ENCODE measurements at regions not wholly inside any gene's neighbourhood (a gene's known extent, or its start where the extent isn't known, plus 50 kb on each side); places are given as distances from the start of the nearest gene placed in this dataset.
"Not testable (repeated sequence)": the region's sequence is repeated elsewhere in the genome, so short reads cannot be mapped to it uniquely, and the experiment has no call there.

- POLR2A ChIA-PET, ATAC-seq: not testable (repeated sequence)
Measured at GRCh38 chr2:89208144-89208932, 516.9 kb downstream of the RPIA start.

GRCh38 chr2:89213151-89213550 is 521.7 kb downstream of the RPIA start:
- H3K36me3 Mint-ChIP-seq, H3K4me1 Mint-ChIP-seq, POLR2A ChIA-PET, DNase-seq, H3K4me3 Mint-ChIP-seq, H3K27ac Mint-ChIP-seq: not testable (repeated sequence)
- Mint-ChIP-seq H3K9me3 (peaks cover 0 to 16% (median 4%) of the 10 kb centered on the region in 9 donors), H3K27me3 (peaks cover 0 to 12% (median 5%) of the 10 kb centered on the region in 5 donors)
- ATAC-seq = peak in 1 of 2 donors; percentile 41

More at GRCh38 chr2:89208144-89208932, 516.9 kb downstream of the RPIA start:
- H3K27ac Mint-ChIP-seq, H3K4me1 Mint-ChIP-seq, H3K36me3 Mint-ChIP-seq, DNase-seq, H3K27me3 Mint-ChIP-seq, H3K4me3 Mint-ChIP-seq: not testable (repeated sequence)
- H3K9me3 Mint-ChIP-seq = peaks cover 0 to 16% (median 4%) of the 10 kb centered on the region in 9 donors

- H3K9me3 Mint-ChIP-seq = peaks cover 0 to 16% (median 4%) of the 10 kb centered on the region in 9 donors
- ATAC-seq, H3K27ac Mint-ChIP-seq, H3K4me3 Mint-ChIP-seq, H3K36me3 Mint-ChIP-seq, H3K4me1 Mint-ChIP-seq, POLR2A ChIA-PET, DNase-seq: not testable (repeated sequence)
- peaks cover 0 to 12% (median 5%) of the 10 kb centered on the region in 5 donors for H3K27me3 Mint-ChIP-seq
Measured at GRCh38 chr2:89213811-89214210, 522.3 kb downstream of the RPIA start.

GRCh38 chr2:89221474-89221873 is 530.0 kb downstream of the RPIA start:
- H3K9me3 Mint-ChIP-seq, H3K27ac Mint-ChIP-seq, POLR2A ChIA-PET, ATAC-seq, DNase-seq, H3K27me3 Mint-ChIP-seq, H3K4me3 Mint-ChIP-seq, H3K4me1 Mint-ChIP-seq, H3K36me3 Mint-ChIP-seq: not testable (repeated sequence)

- H3K27ac Mint-ChIP-seq, DNase-seq, H3K27me3 Mint-ChIP-seq, H3K4me3 Mint-ChIP-seq, H3K9me3 Mint-ChIP-seq, ATAC-seq, H3K36me3 Mint-ChIP-seq, POLR2A ChIA-PET, H3K4me1 Mint-ChIP-seq: not testable (repeated sequence)
Measured at GRCh38 chr2:89222063-89222732, 530.7 kb downstream of the RPIA start.

GRCh38 chr2:89224803-89225202 is 533.3 kb downstream of the RPIA start:
- H3K27me3 Mint-ChIP-seq, ATAC-seq, H3K4me1 Mint-ChIP-seq, DNase-seq, H3K9me3 Mint-ChIP-seq, H3K36me3 Mint-ChIP-seq, H3K27ac Mint-ChIP-seq, POLR2A ChIA-PET, H3K4me3 Mint-ChIP-seq: not testable (repeated sequence)

GRCh38 chr2:89229979-89230378 is 538.5 kb downstream of the RPIA start:
- DNase-seq, ATAC-seq, POLR2A ChIA-PET, H3K4me1 Mint-ChIP-seq, H3K27me3 Mint-ChIP-seq, H3K4me3 Mint-ChIP-seq, H3K27ac Mint-ChIP-seq, H3K9me3 Mint-ChIP-seq, H3K36me3 Mint-ChIP-seq: not testable (repeated sequence)

GRCh38 chr2:89231241-89231640 is 539.8 kb downstream of the RPIA start:
- H3K27ac Mint-ChIP-seq, ATAC-seq, POLR2A ChIA-PET, H3K36me3 Mint-ChIP-seq, H3K4me3 Mint-ChIP-seq, H3K27me3 Mint-ChIP-seq, H3K4me1 Mint-ChIP-seq, DNase-seq, H3K9me3 Mint-ChIP-seq: not testable (repeated sequence)

- H3K27me3 Mint-ChIP-seq, H3K4me3 Mint-ChIP-seq, POLR2A ChIA-PET, H3K9me3 Mint-ChIP-seq, ATAC-seq, DNase-seq, H3K36me3 Mint-ChIP-seq, H3K4me1 Mint-ChIP-seq, H3K27ac Mint-ChIP-seq: not testable (repeated sequence)
Measured at GRCh38 chr2:89233931-89234330, 542.5 kb downstream of the RPIA start.

GRCh38 chr2:89234818-89235466 is 543.5 kb downstream of the RPIA start:
- H3K36me3 Mint-ChIP-seq, DNase-seq, H3K4me3 Mint-ChIP-seq, ATAC-seq, H3K4me1 Mint-ChIP-seq, H3K27me3 Mint-ChIP-seq, H3K9me3 Mint-ChIP-seq, POLR2A ChIA-PET, H3K27ac Mint-ChIP-seq: not testable (repeated sequence)

GRCh38 chr2:89236832-89237450 is 545.5 kb downstream of the RPIA start:
- H3K4me1 Mint-ChIP-seq, POLR2A ChIA-PET, DNase-seq, H3K27me3 Mint-ChIP-seq, H3K27ac Mint-ChIP-seq, H3K36me3 Mint-ChIP-seq, H3K4me3 Mint-ChIP-seq, ATAC-seq, H3K9me3 Mint-ChIP-seq: not testable (repeated sequence)

GRCh38 chr2:89237783-89238182 is 546.3 kb downstream of the RPIA start:
- ATAC-seq, H3K4me3 Mint-ChIP-seq, H3K9me3 Mint-ChIP-seq, H3K27ac Mint-ChIP-seq, POLR2A ChIA-PET, H3K36me3 Mint-ChIP-seq, H3K27me3 Mint-ChIP-seq, DNase-seq, H3K4me1 Mint-ChIP-seq: not testable (repeated sequence)

- peaks cover 0 to 17% (median 14%) of the 10 kb centered on the region in 4 donors for H3K4me1 Mint-ChIP-seq
- H3K4me3 Mint-ChIP-seq, H3K9me3 Mint-ChIP-seq, ATAC-seq, DNase-seq, H3K27ac Mint-ChIP-seq, POLR2A ChIA-PET, H3K36me3 Mint-ChIP-seq, H3K27me3 Mint-ChIP-seq: not testable (repeated sequence)
Measured at GRCh38 chr2:89243114-89243700, 551.7 kb downstream of the RPIA start.

All from naive thymus-derived CD8-positive, alpha-beta T cell (primary cell).